ENCODE measurements at regions not wholly inside any gene's neighbourhood (a gene's known extent, or its start where the extent isn't known, plus 50 kb on each side); places are given as distances from the start of the nearest gene placed in this dataset.

- no peaks in the 10 kb centered on the region for H3K79me1 ChIP-seq (ENCODE audit: low read depth in 1 of 2, low read length in 2 of 2)
- no peaks in the 10 kb centered on the region for H3K9me1 ChIP-seq (ENCODE audit: insufficient read depth, low read length)
- H3K18ac ChIP-seq (ENCODE audit: low read depth, low read length) = no peak overlapping the region
- no peaks in the 10 kb centered on the region for H3K9me3 ChIP-seq (ENCODE audit: control insufficient read depth, insufficient read depth, low read length)
- no TSS peak for BruUV-seq (replicated peaks)
- dilution Hi-C loops (cut with HindIII; ENCODE audit: low sequenced_read_pairs, unreplicated experiment) = no loop called here
- DNase-seq (no peak), ATAC-seq (ENCODE audit: low read depth) (no peak)
- H3K4me3 ChIP-seq (ENCODE audit: insufficient read depth, low read depth, low read length) = no peak overlapping the region
- no peak overlapping the region for H3K23ac ChIP-seq (ENCODE audit: low read depth, low read length)
- intact Hi-C loops (cut with micrococcal nuclease) = no loop called here
- H3K4me1 ChIP-seq (ENCODE audit: control insufficient read depth, insufficient read depth, low read length) = no peaks in the 10 kb centered on the region; the same call in 1 of the 2 replicates
- H2AK5ac ChIP-seq (ENCODE audit: low read depth, low read length) = no peak overlapping the region
- no peak overlapping the region for H3K27ac ChIP-seq (ENCODE audit: insufficient read depth, low read length)
- ChIA-PET POLR2A (ENCODE audit: unreplicated experiment) (no interaction called here), CTCF (no interaction called here)
- H3K56ac ChIP-seq (ENCODE audit: extremely low read depth, insufficient read depth, low read length) = no peak overlapping the region
- H2AFZ ChIP-seq (replicated peaks; ENCODE audit: low read length, poor library complexity) = no peak overlapping the region
- no peaks in the 10 kb centered on the region for H4K20me1 ChIP-seq (ENCODE audit: insufficient read depth, low read length)
- H3K9ac ChIP-seq (ENCODE audit: low read depth, low read length) = no peak overlapping the region
- H3K4me2 ChIP-seq (ENCODE audit: low read depth, low read length) = no peak overlapping the region
- no peak overlapping the region for H3K14ac ChIP-seq (replicated peaks; ENCODE audit: low read depth, low read length)
- H3K4ac ChIP-seq (ENCODE audit: low read depth, low read length) = no peak overlapping the region
- no peak overlapping the region for H2BK15ac ChIP-seq (ENCODE audit: low read depth, low read length)
- TF ChIP-seq NFE2L2 (IDR thresholded peaks at IDR 0.05; ENCODE audit: low read depth, low read length) = no peak
- TF ChIP-seq MAZ (IDR thresholded peaks at IDR 0.05; ENCODE audit: borderline replicate concordance, low read depth, low read length) = no peak
- TF ChIP-seq CHD1 (IDR thresholded peaks at IDR 0.05; ENCODE audit: low read depth, low read length) = no peak
- 90% methylated on average over 1 of the region's 3 CpGs; no CpG with 5 or more reads in 1 of the 2 experiments for WGBS, 2 experiments (ENCODE audit: extremely low coverage in 2 of 2, insufficient read length in 1 of 2)
- H4K5ac ChIP-seq (ENCODE audit: low read depth, low read length) = no peak overlapping the region
- H2BK120ac ChIP-seq (ENCODE audit: low read depth, low read length) = no peak overlapping the region
- H3K27me3 ChIP-seq (ENCODE audit: control insufficient read depth, insufficient read depth, low read length) = no peaks in the 10 kb centered on the region
- H4K8ac ChIP-seq (ENCODE audit: low read depth in 2 of 2, low read length in 2 of 2) = no peak overlapping the region
- H2BK5ac ChIP-seq (ENCODE audit: low read depth, low read length, poor library complexity, severe bottlenecking) = no peak overlapping the region
- in situ Hi-C loops (cut with MboI; ENCODE audit: low sequenced_read_pairs) = no loop called here
- H3K36me3 ChIP-seq (ENCODE audit: control insufficient read depth, insufficient read depth, low read length) = no peaks in the 10 kb centered on the region
- H4K91ac ChIP-seq (ENCODE audit: insufficient read depth, low read depth, low read length) = no peak overlapping the region
- no peak overlapping the region for H2AK9ac ChIP-seq (replicated peaks; ENCODE audit: low read depth, low read length, poor library complexity)
- H2BK20ac ChIP-seq (ENCODE audit: low read depth, low read length) = no peak overlapping the region
These were observed 203.4 kb downstream of the MDFIC start for GRCh38 chr7:115125312-115125711.
